CD4-positive, alpha-beta T cell treated with Interleukin-4 for 4 hours (primary cell): ENCODE measurements at regions not wholly inside any gene's neighbourhood (a gene's known extent, or its start where the extent isn't known, plus 50 kb on each side); places are given as distances from the start of the nearest gene placed in this dataset.

Experiments used
- DNase-seq: peaks from one replicate; pipeline ENCODE4 v3.0.0-alpha.2; 2020

- no peak for DNase-seq
These were observed 84.0 kb upstream of the CD99 start for GRCh38 chrX:2607113-2607512.

- no peak for DNase-seq
These were observed 90.5 kb upstream of the CD99 start for GRCh38 chrX:2600564-2600963.

GRCh38 chrX:2596555-2597255, 94.4 kb upstream of the CD99 start:
- DNase-seq: no peak

GRCh38 chrX:2596045-2596444, 95.0 kb upstream of the CD99 start:
- no peak for DNase-seq

- DNase-seq: no peak
These were observed 94.5 kb upstream of the DHRSX start for GRCh38 chrX:2595258-2595657.

GRCh38 chrX:2594491-2594890, 93.7 kb upstream of the DHRSX start:
- no peak for DNase-seq

GRCh38 chrX:2592279-2592678, 91.5 kb upstream of the DHRSX start:
- no peak for DNase-seq

GRCh38 chrX:2589186-2590020, 88.6 kb upstream of the DHRSX start:
- no peak for DNase-seq

GRCh38 chrX:2588049-2588448, 87.3 kb upstream of the DHRSX start:
- DNase-seq: no peak

GRCh38 chrX:2587146-2587545, 86.4 kb upstream of the DHRSX start:
- DNase-seq: no peak

GRCh38 chrX:2585158-2585470, 84.3 kb upstream of the DHRSX start:
- DNase-seq: no peak

GRCh38 chrX:2584251-2585157, 83.7 kb upstream of the DHRSX start:
- no peak for DNase-seq

GRCh38 chrX:2583194-2584162, 82.7 kb upstream of the DHRSX start:
- DNase-seq: no peak

- no peak for DNase-seq
These were observed 81.9 kb upstream of the DHRSX start for GRCh38 chrX:2582667-2583066.

- no peak for DNase-seq
These were observed 80.5 kb upstream of the DHRSX start for GRCh38 chrX:2581296-2581695.

- no peak for DNase-seq
These were observed 78.1 kb upstream of the DHRSX start for GRCh38 chrX:2578864-2579263.

- DNase-seq: no peak
These were observed 77.2 kb upstream of the DHRSX start for GRCh38 chrX:2577844-2578466.

- no peak for DNase-seq
These were observed 76.0 kb upstream of the DHRSX start for GRCh38 chrX:2576793-2577192.

- no peak for DNase-seq
These were observed 73.5 kb upstream of the DHRSX start for GRCh38 chrX:2574271-2574670.

- DNase-seq: no peak
These were observed 72.0 kb upstream of the DHRSX start for GRCh38 chrX:2572740-2573139.

- DNase-seq: no peak
These were observed 67.3 kb upstream of the DHRSX start for GRCh38 chrX:2568125-2568524.

GRCh38 chrX:2566055-2566454, 65.3 kb upstream of the DHRSX start:
- no peak for DNase-seq
